Left ventricle myocardium inferior (tissue), 1 donor: ENCODE measurements at regions not wholly inside any gene's neighbourhood (a gene's known extent, or its start where the extent isn't known, plus 50 kb on each side); places are given as distances from the start of the nearest gene placed in this dataset.

Experiments
- DNase-seq: peaks from one replicate; pipeline ENCODE4 v3.0.0-alpha.2; 2020
- H3K27ac ChIP-seq: fragments of 200-600 bp; replicated peaks from 2 replicates; pipeline ENCODE4 v1.8.0; 2021
- H3K27me3 ChIP-seq: fragments of 200-600 bp; 2 replicates; pipeline ENCODE4 v1.8.0; 2021; ENCODE audit warnings: low read depth
- H3K36me3 ChIP-seq: fragments of 200-600 bp; 2 replicates; pipeline ENCODE4 v1.8.0; 2021
- H3K4me1 ChIP-seq: fragments of 200-600 bp; 2 replicates; pipeline ENCODE4 v1.8.0; 2021
- H3K4me3 ChIP-seq: fragments of 200-600 bp; 2 replicates; pipeline ENCODE4 v1.8.0; 2021; ENCODE audit warnings: mild to moderate bottlenecking, moderate library complexity
- H3K9me3 ChIP-seq: fragments of 200-600 bp; replicated peaks from 2 replicates; pipeline ENCODE4 v1.8.0; 2021
- CTCF ChIP-seq: fragments of 200-600 bp; IDR thresholded peaks from 2 replicates; pipeline ENCODE4 v1.8.0; 2021; ENCODE audit warnings: antibody characterized with exemption, mild to moderate bottlenecking, borderline replicate concordance
- intact Hi-C: fragments of 100-400 bp; cut with micrococcal nuclease; formaldehyde crosslinking; loops from one replicate; pipeline ENCODE4 v1.11.0; 2022
- donor health status: DM: no; HTN: yes; CAD: no; lungs with severe emphysema.

GRCh38 chr10:118495499-118495898 is 99.9 kb downstream of the PRLHR start:
- H3K4me3 ChIP-seq: no peak overlapping the region
- H3K9me3 ChIP-seq: no peaks in the 10 kb centered on the region
- no peak for TF ChIP-seq CTCF
- peaks cover 13% of the 10 kb centered on the region for H3K4me1 ChIP-seq
- peaks cover 13% of the 10 kb centered on the region for H3K27me3 ChIP-seq
- no peaks in the 10 kb centered on the region for H3K36me3 ChIP-seq
- intact Hi-C loops: no loop called here
- no peak overlapping the region for H3K27ac ChIP-seq
- DNase-seq: no peak

- intact Hi-C loops: no loop called here
- Histone ChIP-seq H3K4me1 (peaks cover 9% of the 10 kb centered on the region), H3K27ac (no peak overlapping the region), H3K27me3 (no peaks in the 10 kb centered on the region), H3K9me3 (peaks cover 9% of the 10 kb centered on the region), H3K36me3 (no peaks in the 10 kb centered on the region), H3K4me3 (no peak overlapping the region)
- TF ChIP-seq CTCF: no peak
- DNase-seq: no peak
These were observed 104.4 kb downstream of the PRLHR start for GRCh38 chr10:118491055-118491454.

- peaks cover under 1% of the 10 kb centered on the region for H3K27me3 ChIP-seq
- H3K27ac ChIP-seq: no peak overlapping the region
- H3K4me1 ChIP-seq: no peaks in the 10 kb centered on the region
- no peak overlapping the region for H3K4me3 ChIP-seq
- H3K36me3 ChIP-seq: no peaks in the 10 kb centered on the region
- intact Hi-C loops: no loop called here
- peaks cover 9% of the 10 kb centered on the region for H3K9me3 ChIP-seq
- no peak for DNase-seq
- no peak for TF ChIP-seq CTCF
These were observed 106.5 kb downstream of the PRLHR start for GRCh38 chr10:118488710-118489497.

- DNase-seq: no peak
- Histone ChIP-seq H3K4me3 (no peak overlapping the region), H3K27ac (no peak overlapping the region), H3K36me3 (no peaks in the 10 kb centered on the region), H3K4me1 (no peaks in the 10 kb centered on the region), H3K27me3 (peaks cover 4% of the 10 kb centered on the region), H3K9me3 (peaks cover 9% of the 10 kb centered on the region)
- no peak for TF ChIP-seq CTCF
- intact Hi-C loops: no loop called here
These were observed 109.8 kb downstream of the PRLHR start for GRCh38 chr10:118485641-118486040.

GRCh38 chr10:118484152-118484871 is 111.1 kb downstream of the PRLHR start:
- H3K4me3 ChIP-seq: no peak overlapping the region
- peaks cover 7% of the 10 kb centered on the region for H3K9me3 ChIP-seq
- intact Hi-C loops: no loop called here
- H3K4me1 ChIP-seq: no peaks in the 10 kb centered on the region
- TF ChIP-seq CTCF: no peak
- H3K36me3 ChIP-seq: no peaks in the 10 kb centered on the region
- no peak overlapping the region for H3K27ac ChIP-seq
- DNase-seq: no peak
- H3K27me3 ChIP-seq: peaks cover 4% of the 10 kb centered on the region
